ENCODE measurements at regions not wholly inside any gene's neighbourhood (a gene's known extent, or its start where the extent isn't known, plus 50 kb on each side); places are given as distances from the start of the nearest gene placed in this dataset.

DNA sequence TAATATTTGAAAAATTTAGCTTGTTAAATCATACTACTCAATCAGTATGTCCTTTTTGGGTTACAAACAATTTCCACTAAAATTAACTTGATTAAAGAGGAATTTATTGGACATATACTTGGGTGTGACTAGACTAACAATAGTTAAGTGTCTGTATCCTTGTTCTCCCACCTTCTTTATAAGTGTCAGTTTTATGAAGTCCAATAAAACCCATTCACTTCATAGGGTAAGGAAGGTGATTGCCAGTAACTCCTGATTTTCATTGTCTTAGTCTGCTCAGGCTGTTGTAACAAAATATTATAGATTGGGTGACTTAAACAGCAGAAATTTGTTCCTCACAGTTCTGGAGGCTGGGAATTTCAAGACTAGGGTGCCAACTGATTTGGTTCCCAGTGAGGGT is 800.0 kb downstream of the PDHA2 start:
- Histone ChIP-seq H3K4me3 (ENCODE audit: insufficient read depth, low read depth, low read length) (no peak overlapping the region), H3K36me3 (replicated peaks; ENCODE audit: control insufficient read depth, insufficient read depth, low read length) (no peaks in the 10 kb centered on the region), H3K27me3 (ENCODE audit: control insufficient read depth, insufficient read depth, low read length) (no peaks in the 10 kb centered on the region)
- DNase-seq = no peak

GRCh38 chr4:96642490-96642889 is 802.6 kb downstream of the PDHA2 start:
- no peaks in the 10 kb centered on the region for H3K36me3 ChIP-seq (replicated peaks; ENCODE audit: control insufficient read depth, insufficient read depth, low read length)
- DNase-seq = peak; percentile 28
- no peak overlapping the region for H3K4me3 ChIP-seq (ENCODE audit: insufficient read depth, low read depth, low read length)
- no peaks in the 10 kb centered on the region for H3K27me3 ChIP-seq (ENCODE audit: control insufficient read depth, insufficient read depth, low read length)

DNA sequence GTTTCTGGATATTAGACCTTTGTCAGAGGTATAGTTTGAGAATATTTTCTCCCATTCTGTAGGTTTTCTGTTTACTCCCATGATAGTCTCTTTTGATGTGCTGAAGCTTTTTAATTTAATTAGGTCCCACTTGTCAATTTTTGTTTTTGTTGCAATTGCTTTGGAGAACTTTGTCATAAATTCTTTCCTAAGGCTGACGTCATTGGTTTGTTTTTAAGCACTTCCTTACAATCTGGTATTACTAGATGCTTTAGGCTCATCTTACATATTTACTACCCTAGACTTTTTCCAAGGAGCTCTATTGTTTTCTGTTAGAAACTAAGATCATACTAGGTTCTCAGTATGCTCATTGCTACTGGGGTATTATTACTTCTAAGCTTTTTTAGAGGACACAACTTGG is 806.3 kb downstream of the PDHA2 start:
- DNase-seq = no peak
- H3K27me3 ChIP-seq (ENCODE audit: control insufficient read depth, insufficient read depth, low read length) = no peaks in the 10 kb centered on the region
- no peak overlapping the region for H3K4me3 ChIP-seq (ENCODE audit: insufficient read depth, low read depth, low read length)
- H3K36me3 ChIP-seq (replicated peaks; ENCODE audit: control insufficient read depth, insufficient read depth, low read length) = no peaks in the 10 kb centered on the region

- no peak overlapping the region for H3K4me3 ChIP-seq (ENCODE audit: insufficient read depth, low read depth, low read length)
- H3K27me3 ChIP-seq (ENCODE audit: control insufficient read depth, insufficient read depth, low read length) = no peaks in the 10 kb centered on the region
- no peak for DNase-seq
- no peaks in the 10 kb centered on the region for H3K36me3 ChIP-seq (replicated peaks; ENCODE audit: control insufficient read depth, insufficient read depth, low read length)
Measured at GRCh38 chr4:96649536-96649935, 809.6 kb downstream of the PDHA2 start.

GRCh38 chr4:96652158-96652557 is 812.3 kb downstream of the PDHA2 start:
- H3K36me3 ChIP-seq (replicated peaks; ENCODE audit: control insufficient read depth, insufficient read depth, low read length) = no peaks in the 10 kb centered on the region
- H3K27me3 ChIP-seq (ENCODE audit: control insufficient read depth, insufficient read depth, low read length) = no peaks in the 10 kb centered on the region
- no peak overlapping the region for H3K4me3 ChIP-seq (ENCODE audit: insufficient read depth, low read depth, low read length)
- no peak for DNase-seq

GRCh38 chr4:96652821-96653220 is 812.9 kb downstream of the PDHA2 start:
- DNase-seq = no peak
- H3K27me3 ChIP-seq (ENCODE audit: control insufficient read depth, insufficient read depth, low read length) = no peaks in the 10 kb centered on the region
- no peak overlapping the region for H3K4me3 ChIP-seq (ENCODE audit: insufficient read depth, low read depth, low read length)
- H3K36me3 ChIP-seq (replicated peaks; ENCODE audit: control insufficient read depth, insufficient read depth, low read length) = no peaks in the 10 kb centered on the region

- Histone ChIP-seq H3K4me3 (ENCODE audit: insufficient read depth, low read depth, low read length) (no peak overlapping the region), H3K36me3 (replicated peaks; ENCODE audit: control insufficient read depth, insufficient read depth, low read length) (no peaks in the 10 kb centered on the region), H3K27me3 (ENCODE audit: control insufficient read depth, insufficient read depth, low read length) (no peaks in the 10 kb centered on the region)
- DNase-seq = no peak
Measured at GRCh38 chr4:96654045-96654444, 814.2 kb downstream of the PDHA2 start.

DNA sequence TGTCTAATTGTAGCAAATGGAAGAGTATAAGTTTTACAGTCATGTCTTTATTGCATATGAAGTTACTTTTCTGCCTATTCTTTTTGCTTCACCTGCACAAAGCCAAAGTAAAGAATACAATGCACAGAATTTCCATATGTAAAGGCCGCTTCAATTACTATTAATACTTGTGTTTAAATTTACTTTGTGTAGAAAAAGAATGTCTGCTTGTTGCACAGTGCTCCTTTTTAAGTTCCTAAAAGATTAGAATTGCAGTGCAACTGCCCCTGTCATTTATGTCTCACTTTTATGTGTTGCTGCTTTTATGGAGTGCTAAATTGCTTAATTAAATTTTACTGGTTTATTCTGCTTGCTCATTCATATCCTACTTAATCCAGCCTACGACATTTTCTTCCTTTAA is 830.5 kb downstream of the PDHA2 start:
- Histone ChIP-seq H3K36me3 (replicated peaks; ENCODE audit: control insufficient read depth, insufficient read depth, low read length) (no peaks in the 10 kb centered on the region), H3K27me3 (ENCODE audit: control insufficient read depth, insufficient read depth, low read length) (no peaks in the 10 kb centered on the region)
- no peak for DNase-seq

GRCh38 chr4:96675416-96675815 is 835.5 kb downstream of the PDHA2 start:
- no peak for DNase-seq
- Histone ChIP-seq H3K36me3 (replicated peaks; ENCODE audit: control insufficient read depth, insufficient read depth, low read length) (no peaks in the 10 kb centered on the region), H3K27me3 (ENCODE audit: control insufficient read depth, insufficient read depth, low read length) (no peaks in the 10 kb centered on the region), H3K4me3 (ENCODE audit: insufficient read depth, low read depth, low read length) (no peak overlapping the region)

More for the DNA sequence above, 830.5 kb downstream of the PDHA2 start:
- H3K4me3 ChIP-seq (ENCODE audit: insufficient read depth, low read depth, low read length) = no peak overlapping the region

DNA sequence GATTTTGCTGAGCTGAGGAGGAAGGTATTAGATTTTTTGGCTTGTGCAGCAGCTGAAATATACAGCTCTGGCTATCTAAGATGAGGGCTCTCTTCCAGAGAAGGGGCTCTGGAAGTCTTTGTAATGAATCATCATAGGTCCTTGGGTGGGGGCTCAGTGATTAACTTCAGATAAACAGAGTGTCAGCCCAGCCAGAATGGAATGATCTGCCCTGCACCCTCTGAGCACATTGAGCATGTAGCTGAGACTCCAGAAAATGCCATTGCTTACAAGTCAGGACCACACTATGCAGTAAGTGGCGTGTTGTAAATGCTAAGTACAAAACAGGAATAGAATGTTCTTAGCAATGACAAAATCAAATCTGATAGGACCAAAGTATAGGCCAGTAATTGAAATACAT is 836.0 kb downstream of the PDHA2 start:
- Histone ChIP-seq H3K36me3 (replicated peaks; ENCODE audit: control insufficient read depth, insufficient read depth, low read length) (no peaks in the 10 kb centered on the region), H3K4me3 (ENCODE audit: insufficient read depth, low read depth, low read length) (no peak overlapping the region), H3K27me3 (ENCODE audit: control insufficient read depth, insufficient read depth, low read length) (no peaks in the 10 kb centered on the region)
- DNase-seq = no peak

GRCh38 chr4:96676754-96677435 is 837.0 kb downstream of the PDHA2 start:
- H3K4me3 ChIP-seq (ENCODE audit: insufficient read depth, low read depth, low read length) = no peak overlapping the region
- no peak for DNase-seq
- no peaks in the 10 kb centered on the region for H3K27me3 ChIP-seq (ENCODE audit: control insufficient read depth, insufficient read depth, low read length)
- no peaks in the 10 kb centered on the region for H3K36me3 ChIP-seq (replicated peaks; ENCODE audit: control insufficient read depth, insufficient read depth, low read length)

GRCh38 chr4:96677499-96677898 is 837.6 kb downstream of the PDHA2 start:
- Histone ChIP-seq H3K36me3 (replicated peaks; ENCODE audit: control insufficient read depth, insufficient read depth, low read length) (no peaks in the 10 kb centered on the region), H3K4me3 (ENCODE audit: insufficient read depth, low read depth, low read length) (no peak overlapping the region), H3K27me3 (ENCODE audit: control insufficient read depth, insufficient read depth, low read length) (no peaks in the 10 kb centered on the region)
- DNase-seq = no peak

- no peak for DNase-seq
- no peaks in the 10 kb centered on the region for H3K27me3 ChIP-seq (ENCODE audit: control insufficient read depth, insufficient read depth, low read length)
- H3K4me3 ChIP-seq (ENCODE audit: insufficient read depth, low read depth, low read length) = no peak overlapping the region
- no peaks in the 10 kb centered on the region for H3K36me3 ChIP-seq (replicated peaks; ENCODE audit: control insufficient read depth, insufficient read depth, low read length)
Measured at GRCh38 chr4:96681218-96681617, 841.3 kb downstream of the PDHA2 start.

GRCh38 chr4:96685691-96686090 is 845.8 kb downstream of the PDHA2 start:
- no peak for DNase-seq
- H3K36me3 ChIP-seq (replicated peaks; ENCODE audit: control insufficient read depth, insufficient read depth, low read length) = no peaks in the 10 kb centered on the region

GRCh38 chr4:96691521-96691920 is 851.6 kb downstream of the PDHA2 start:
- Histone ChIP-seq H3K27me3 (ENCODE audit: control insufficient read depth, insufficient read depth, low read length) (no peaks in the 10 kb centered on the region), H3K36me3 (replicated peaks; ENCODE audit: control insufficient read depth, insufficient read depth, low read length) (no peaks in the 10 kb centered on the region), H3K4me3 (ENCODE audit: insufficient read depth, low read depth, low read length) (no peak overlapping the region)
- no peak for DNase-seq

More at GRCh38 chr4:96685691-96686090, 845.8 kb downstream of the PDHA2 start:
- Histone ChIP-seq H3K4me3 (ENCODE audit: insufficient read depth, low read depth, low read length) (no peak overlapping the region), H3K27me3 (ENCODE audit: control insufficient read depth, insufficient read depth, low read length) (no peaks in the 10 kb centered on the region)

DNA sequence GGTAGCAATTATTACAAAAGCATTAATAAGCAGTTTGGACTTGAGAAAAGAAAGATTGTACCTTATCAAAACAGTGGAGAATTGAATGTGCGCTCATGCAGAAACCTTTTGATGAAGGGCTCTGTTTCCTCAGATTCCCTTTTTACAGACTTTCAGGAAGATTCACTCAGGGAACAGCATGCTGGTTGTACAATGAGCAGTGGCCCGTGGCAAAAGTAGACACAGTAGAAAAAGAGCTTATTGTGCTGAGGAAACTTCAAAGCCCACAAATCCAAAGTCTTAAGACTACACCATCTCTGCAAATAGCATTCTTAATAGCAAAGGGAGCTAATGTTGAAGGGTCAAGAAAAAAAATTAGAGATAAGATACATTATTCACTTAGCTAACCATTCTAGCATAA is 858.9 kb downstream of the PDHA2 start:
- H3K4me3 ChIP-seq (ENCODE audit: insufficient read depth, low read depth, low read length) = no peak overlapping the region
- no peaks in the 10 kb centered on the region for H3K27me3 ChIP-seq (ENCODE audit: control insufficient read depth, insufficient read depth, low read length)
- no peak for DNase-seq
- H3K36me3 ChIP-seq (replicated peaks; ENCODE audit: control insufficient read depth, insufficient read depth, low read length) = no peaks in the 10 kb centered on the region

All from H7 (cell line).